ENCODE measurements at regions not wholly inside any gene's neighbourhood (a gene's known extent, or its start where the extent isn't known, plus 50 kb on each side); places are given as distances from the start of the nearest gene placed in this dataset.

GRCh38 chr9:108178318-108178717 is 677.5 kb downstream of the ACTL7B start:
- H3K27me3 Mint-ChIP-seq, result no peaks in the 10 kb centered on the region
- CTCF ChIA-PET, result no interaction called here
- no peak overlapping the region for H3K27ac Mint-ChIP-seq
- peaks cover 8% of the 10 kb centered on the region for H3K9me3 Mint-ChIP-seq (ENCODE audit: low read depth)
- H3K4me3 Mint-ChIP-seq, result no peak overlapping the region
- H3K36me3 Mint-ChIP-seq, result no peaks in the 10 kb centered on the region
- no peak for ATAC-seq
- DNase-seq, result no peak
- H3K4me1 Mint-ChIP-seq, result no peaks in the 10 kb centered on the region

DNA sequence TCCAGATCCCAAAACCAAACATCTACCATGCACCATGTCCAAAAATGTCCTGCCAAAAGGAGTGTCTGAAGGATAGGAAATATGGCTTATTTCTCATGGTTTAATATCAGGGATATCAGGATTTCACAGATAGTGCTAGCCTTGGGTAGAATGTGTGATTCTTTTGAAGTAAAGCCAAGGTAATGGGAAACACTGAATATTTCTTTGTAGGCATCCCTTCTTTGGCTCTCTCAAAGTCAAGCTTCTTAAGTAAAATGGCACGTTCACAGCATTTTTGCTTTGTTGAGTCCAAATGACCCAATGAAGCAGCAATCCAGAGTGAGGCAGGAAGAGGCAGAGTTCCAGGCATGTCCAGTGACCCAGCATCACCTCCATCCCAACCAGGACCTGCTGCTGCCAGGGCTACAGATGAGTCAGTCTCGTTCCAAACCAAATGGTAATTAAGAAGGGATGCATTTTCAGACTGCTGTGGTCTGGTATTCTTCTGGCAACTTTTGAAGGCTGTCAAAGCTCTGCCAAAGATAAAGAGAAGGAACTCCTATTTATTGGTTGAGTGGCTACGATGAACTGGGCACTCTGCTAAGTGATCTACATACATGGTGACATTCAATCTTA is 678.8 kb upstream of the KLF4 start:
- no peaks in the 10 kb centered on the region for H3K4me1 Mint-ChIP-seq
- H3K27ac Mint-ChIP-seq, result no peak overlapping the region
- peaks cover 4% of the 10 kb centered on the region for H3K9me3 Mint-ChIP-seq (ENCODE audit: low read depth)
- no peaks in the 10 kb centered on the region for H3K27me3 Mint-ChIP-seq
- no peak for ATAC-seq
- no peaks in the 10 kb centered on the region for H3K36me3 Mint-ChIP-seq
- H3K4me3 Mint-ChIP-seq, result no peak overlapping the region
- DNase-seq, result no peak
- CTCF ChIA-PET, result no interaction called here

DNA sequence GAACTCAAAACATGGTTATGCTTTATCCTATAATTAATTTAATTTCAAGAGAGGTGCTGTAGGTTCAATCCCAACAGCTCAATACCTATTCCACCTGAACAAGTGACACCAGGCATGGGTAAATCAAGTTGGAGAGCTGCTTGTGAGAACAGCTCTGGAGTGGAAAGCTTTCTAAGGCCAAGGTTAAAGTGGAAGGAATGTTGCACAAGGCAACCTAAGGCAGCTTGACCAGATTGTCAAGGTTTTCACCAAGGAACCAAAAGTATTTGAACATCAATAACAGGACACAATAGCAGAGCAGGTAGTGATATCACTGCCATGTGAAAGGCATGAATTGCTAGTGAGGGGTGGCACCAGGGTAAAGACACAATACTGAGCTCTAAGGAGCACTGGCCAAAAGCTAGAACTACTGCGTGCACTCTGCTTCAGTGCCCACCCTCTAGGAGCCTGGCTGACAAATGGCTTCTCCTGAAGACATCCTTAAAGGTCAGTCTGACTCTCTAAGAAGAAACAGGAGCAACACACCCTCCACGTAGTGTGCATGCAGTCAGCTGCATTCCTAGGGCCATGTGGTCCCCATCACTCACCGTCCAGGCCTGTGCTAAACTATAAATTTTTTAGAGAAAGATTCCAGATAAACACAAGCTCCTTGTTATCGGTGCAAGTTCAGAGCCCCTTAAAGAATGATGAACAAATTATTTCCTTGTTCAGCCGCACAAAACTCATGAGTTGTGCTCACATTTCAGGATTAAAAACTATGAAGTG is 677.7 kb upstream of the KLF4 start:
- H3K27ac Mint-ChIP-seq, result no peak overlapping the region
- H3K4me1 Mint-ChIP-seq, result no peaks in the 10 kb centered on the region
- no peaks in the 10 kb centered on the region for H3K27me3 Mint-ChIP-seq
- peaks cover 4% of the 10 kb centered on the region for H3K9me3 Mint-ChIP-seq (ENCODE audit: low read depth)
- no peaks in the 10 kb centered on the region for H3K36me3 Mint-ChIP-seq
- ATAC-seq, result no peak
- no peak overlapping the region for H3K4me3 Mint-ChIP-seq
- DNase-seq, result no peak
- CTCF ChIA-PET, result no interaction called here

GRCh38 chr9:108166519-108166918 is 677.0 kb upstream of the KLF4 start:
- H3K9me3 Mint-ChIP-seq (ENCODE audit: low read depth), result peaks cover 4% of the 10 kb centered on the region
- no peak overlapping the region for H3K4me3 Mint-ChIP-seq
- H3K4me1 Mint-ChIP-seq, result no peaks in the 10 kb centered on the region
- CTCF ChIA-PET, result no interaction called here
- DNase-seq (no peak), ATAC-seq (no peak)
- H3K36me3 Mint-ChIP-seq, result no peaks in the 10 kb centered on the region
- H3K27ac Mint-ChIP-seq, result no peak overlapping the region
- no peaks in the 10 kb centered on the region for H3K27me3 Mint-ChIP-seq

DNA sequence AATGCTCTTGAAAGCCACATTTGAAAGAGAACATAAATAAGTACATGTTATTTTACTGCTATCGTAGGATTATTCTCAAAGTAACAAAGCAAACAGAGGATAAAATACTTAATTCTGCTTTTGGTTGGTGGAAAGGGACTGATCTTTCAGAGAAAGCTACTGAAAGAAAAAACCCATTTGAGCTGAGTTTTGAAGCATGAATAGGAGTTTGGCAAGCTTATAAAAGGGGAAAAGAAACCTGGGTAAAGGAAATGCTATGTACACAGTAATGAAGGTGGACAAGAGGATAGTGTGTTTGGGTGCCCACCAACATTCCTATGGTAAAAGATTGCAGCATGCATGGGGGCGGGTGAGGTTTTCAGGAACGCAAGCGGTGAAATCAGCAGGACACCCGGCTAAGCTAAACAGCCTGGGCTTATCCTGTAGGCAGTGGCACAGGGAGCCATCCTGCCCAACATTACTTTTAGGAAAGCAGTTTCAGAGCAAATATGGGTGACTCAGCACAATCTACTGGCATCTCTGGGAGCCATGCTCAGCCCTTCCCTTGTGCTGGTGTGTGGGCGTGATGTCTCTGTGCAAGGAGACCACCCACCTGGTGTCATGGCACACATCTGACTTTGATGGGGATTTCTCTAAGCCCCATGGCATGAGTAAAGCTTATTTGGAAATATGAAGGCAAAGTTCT is 673.9 kb upstream of the KLF4 start:
- H3K4me3 Mint-ChIP-seq, result no peak overlapping the region
- DNase-seq (no peak), ATAC-seq (no peak)
- H3K27me3 Mint-ChIP-seq, result no peaks in the 10 kb centered on the region
- no peaks in the 10 kb centered on the region for H3K36me3 Mint-ChIP-seq
- H3K4me1 Mint-ChIP-seq, result no peaks in the 10 kb centered on the region
- H3K9me3 Mint-ChIP-seq (ENCODE audit: low read depth), result peaks cover 4% of the 10 kb centered on the region
- CTCF ChIA-PET, result no interaction called here
- H3K27ac Mint-ChIP-seq, result no peak overlapping the region

- Mint-ChIP-seq H3K36me3 (no peaks in the 10 kb centered on the region), H3K4me1 (no peaks in the 10 kb centered on the region), H3K4me3 (no peak overlapping the region), H3K9me3 (ENCODE audit: low read depth) (peaks cover 4% of the 10 kb centered on the region), H3K27ac (no peak overlapping the region), H3K27me3 (no peaks in the 10 kb centered on the region)
- DNase-seq (no peak), ATAC-seq (no peak)
- CTCF ChIA-PET, result no interaction called here
Observed at GRCh38 chr9:108162664-108163063, 673.1 kb upstream of the KLF4 start.

DNA sequence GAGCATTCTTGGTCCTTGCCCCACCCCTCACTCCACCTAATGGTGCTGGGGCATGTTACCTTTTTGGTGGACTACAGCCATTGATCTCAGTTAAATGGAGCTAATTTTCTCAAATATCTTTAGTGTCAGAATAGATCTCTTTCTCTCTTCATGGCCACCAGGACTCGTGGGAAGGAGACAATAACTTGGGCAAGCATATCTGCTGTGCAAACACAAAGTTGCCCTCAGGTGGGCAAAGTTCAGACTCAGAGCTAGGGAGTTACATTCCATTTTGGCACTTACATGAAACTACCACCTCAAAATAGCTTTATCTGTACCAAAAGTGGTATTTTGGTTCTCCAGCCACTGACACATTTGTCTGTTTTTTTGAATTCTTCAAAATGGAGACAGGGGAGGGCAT is 671.9 kb upstream of the KLF4 start:
- DNase-seq (no peak), ATAC-seq (no peak)
- Mint-ChIP-seq H3K4me3 (no peak overlapping the region), H3K27ac (no peak overlapping the region), H3K36me3 (no peaks in the 10 kb centered on the region), H3K9me3 (ENCODE audit: low read depth) (peaks cover 4% of the 10 kb centered on the region), H3K4me1 (no peaks in the 10 kb centered on the region), H3K27me3 (no peaks in the 10 kb centered on the region)
- CTCF ChIA-PET, result no interaction called here

DNA sequence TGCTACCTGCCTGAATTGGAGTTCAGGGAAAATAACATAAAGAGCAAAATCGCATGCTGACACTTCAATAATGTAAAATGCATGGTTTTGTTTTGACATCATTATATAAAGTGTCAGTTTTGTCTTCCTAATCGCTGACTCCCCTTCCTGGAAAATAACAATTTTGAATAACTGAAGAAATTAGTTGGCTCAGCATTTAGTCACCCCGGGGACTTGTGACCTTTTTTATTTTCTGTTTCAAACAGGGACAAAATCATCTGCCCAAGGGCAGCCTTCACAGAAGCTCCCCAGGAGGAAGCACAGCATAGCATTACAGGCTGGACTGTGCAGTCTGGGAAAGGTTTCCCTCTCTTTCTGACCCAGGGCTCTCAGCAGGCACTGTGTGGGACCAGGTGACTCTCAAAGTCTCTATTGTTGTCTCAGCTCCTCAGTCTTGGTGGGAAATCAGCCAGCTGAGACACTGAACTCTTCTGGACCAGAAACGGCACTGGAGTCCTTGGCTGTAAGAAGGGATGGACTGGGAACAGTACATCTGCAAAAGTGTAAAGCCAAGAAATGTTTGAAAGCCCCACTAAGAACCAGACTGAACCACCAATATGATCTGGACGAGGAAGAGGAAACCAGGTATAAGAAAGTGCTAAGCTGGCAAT is 671.3 kb upstream of the KLF4 start:
- H3K27me3 Mint-ChIP-seq, result no peaks in the 10 kb centered on the region
- no peak for DNase-seq
- H3K36me3 Mint-ChIP-seq, result no peaks in the 10 kb centered on the region
- no peak overlapping the region for H3K4me3 Mint-ChIP-seq
- ATAC-seq, result no peak
- peaks cover 4% of the 10 kb centered on the region for H3K9me3 Mint-ChIP-seq (ENCODE audit: low read depth)
- H3K27ac Mint-ChIP-seq, result no peak overlapping the region
- H3K4me1 Mint-ChIP-seq, result no peaks in the 10 kb centered on the region
- CTCF ChIA-PET, result no interaction called here

DNA sequence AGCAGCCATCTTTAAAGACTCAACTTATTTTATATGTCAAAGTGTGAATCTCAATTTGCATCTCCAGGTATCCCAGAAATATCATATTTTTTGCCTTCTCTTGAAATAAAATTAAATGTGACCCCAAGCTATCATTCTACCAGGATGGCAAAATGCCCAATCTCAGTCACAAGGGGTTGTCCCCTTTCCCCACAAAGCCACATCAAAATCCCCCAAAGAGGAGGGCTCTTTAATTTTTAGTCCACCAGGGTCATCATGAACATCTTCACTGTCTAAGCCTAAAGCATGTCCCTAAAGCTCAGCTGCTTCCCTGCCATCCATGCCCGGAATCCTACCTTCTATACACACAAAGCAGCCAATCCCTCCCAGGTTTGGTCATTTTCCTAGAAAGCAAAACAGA is 670.5 kb upstream of the KLF4 start:
- no peak overlapping the region for H3K27ac Mint-ChIP-seq
- no peaks in the 10 kb centered on the region for H3K4me1 Mint-ChIP-seq
- ATAC-seq (no peak), DNase-seq (no peak)
- no peaks in the 10 kb centered on the region for H3K36me3 Mint-ChIP-seq
- CTCF ChIA-PET, result no interaction called here
- H3K27me3 Mint-ChIP-seq, result no peaks in the 10 kb centered on the region
- H3K4me3 Mint-ChIP-seq, result no peak overlapping the region
- H3K9me3 Mint-ChIP-seq (ENCODE audit: low read depth), result peaks cover 4% of the 10 kb centered on the region

GRCh38 chr9:108158236-108158995 is 668.8 kb upstream of the KLF4 start:
- Mint-ChIP-seq H3K9me3 (ENCODE audit: low read depth) (no peaks in the 10 kb centered on the region), H3K27me3 (no peaks in the 10 kb centered on the region), H3K4me3 (no peak overlapping the region), H3K36me3 (no peaks in the 10 kb centered on the region), H3K27ac (no peak overlapping the region), H3K4me1 (no peaks in the 10 kb centered on the region)
- DNase-seq (no peak), ATAC-seq (no peak)
- CTCF ChIA-PET, result no interaction called here

- H3K9me3 Mint-ChIP-seq (ENCODE audit: low read depth), result no peaks in the 10 kb centered on the region
- H3K4me1 Mint-ChIP-seq, result no peaks in the 10 kb centered on the region
- CTCF ChIA-PET, result no interaction called here
- H3K36me3 Mint-ChIP-seq, result no peaks in the 10 kb centered on the region
- no peak overlapping the region for H3K27ac Mint-ChIP-seq
- no peak for ATAC-seq
- no peak overlapping the region for H3K4me3 Mint-ChIP-seq
- no peak for DNase-seq
- H3K27me3 Mint-ChIP-seq, result no peaks in the 10 kb centered on the region
Observed at GRCh38 chr9:108156270-108156998, 666.9 kb upstream of the KLF4 start.

DNA sequence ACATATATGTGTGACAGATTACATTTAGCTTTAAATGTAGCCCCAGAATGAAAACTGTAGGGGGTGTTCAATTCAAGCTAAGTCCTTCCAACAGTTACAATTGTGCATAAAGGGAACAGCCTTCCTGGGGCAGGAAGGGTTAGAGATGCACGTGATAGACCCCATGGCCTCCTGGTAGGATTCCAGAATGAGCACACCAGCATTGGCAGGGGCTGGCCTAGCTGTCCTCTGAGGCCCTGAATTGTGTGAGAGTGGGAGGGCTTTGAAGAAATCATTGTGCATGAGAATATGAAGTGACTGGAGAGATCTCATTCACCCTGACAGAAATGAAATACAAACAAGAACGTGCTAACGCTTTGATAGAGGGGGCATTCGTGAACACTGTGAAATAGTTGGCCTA is 663.8 kb upstream of the KLF4 start:
- no peak overlapping the region for H3K4me3 Mint-ChIP-seq
- no peaks in the 10 kb centered on the region for H3K27me3 Mint-ChIP-seq
- H3K36me3 Mint-ChIP-seq, result no peaks in the 10 kb centered on the region
- H3K9me3 Mint-ChIP-seq (ENCODE audit: low read depth), result no peaks in the 10 kb centered on the region
- no peak for DNase-seq
- CTCF ChIA-PET, result no interaction called here
- H3K4me1 Mint-ChIP-seq, result no peaks in the 10 kb centered on the region
- no peak overlapping the region for H3K27ac Mint-ChIP-seq
- ATAC-seq, result no peak
